Trophoblast cell (in vitro differentiated cells and primary cell): ENCODE measurements at regions not wholly inside any gene's neighbourhood (a gene's known extent, or its start where the extent isn't known, plus 50 kb on each side); places are given as distances from the start of the nearest gene placed in this dataset.
"Not testable (repeated sequence)": the region's sequence is repeated elsewhere in the genome, so short reads cannot be mapped to it uniquely, and the experiment has no call there.

Experiments used
- DNase-seq, 2 donors: peaks; one replicate each; pipeline ENCODE4 v3.0.0-alpha.2; 2016
- H2AFZ ChIP-seq: 2 replicates; pipeline ENCODE4 v1.6.1; 2013; ENCODE audit warnings: low read length, moderate library complexity, mild to moderate bottlenecking; ENCODE audit not compliant: insufficient read depth, poor library complexity
- H2AK5ac ChIP-seq: 2 replicates; pipeline ENCODE4 v1.6.1; 2013; ENCODE audit warnings: mild to moderate bottlenecking, low read length
- H2BK120ac ChIP-seq: 2 replicates; pipeline ENCODE4 v1.6.1; 2013; ENCODE audit warnings: low read length, mild to moderate bottlenecking, moderate library complexity; ENCODE audit not compliant: insufficient read depth, poor library complexity
- H2BK12ac ChIP-seq: 2 replicates; pipeline ENCODE4 v1.6.1; 2013; ENCODE audit warnings: mild to moderate bottlenecking, low read length, moderate library complexity
- H2BK5ac ChIP-seq: 2 replicates; pipeline ENCODE4 v1.6.1; 2013; ENCODE audit warnings: low read length, low read depth, moderate library complexity, mild to moderate bottlenecking; ENCODE audit not compliant: poor library complexity
- H3K14ac ChIP-seq: 2 replicates; pipeline ENCODE4 v1.6.1; 2013; ENCODE audit warnings: mild to moderate bottlenecking, low read length
- H3K18ac ChIP-seq: 2 replicates; pipeline ENCODE4 v1.6.1; 2013; ENCODE audit warnings: mild to moderate bottlenecking, low read length
- H3K23ac ChIP-seq: 2 replicates; pipeline ENCODE4 v1.6.1; 2013; ENCODE audit warnings: low read length
- H3K27ac ChIP-seq: 2 replicates; pipeline ENCODE4 v1.5.1; 2013; ENCODE audit warnings: low read depth, mild to moderate bottlenecking, inconsistent platforms, low read length, moderate library complexity
- H3K27me3 ChIP-seq: 2 replicates; pipeline ENCODE4 v1.6.1; 2013; ENCODE audit warnings: inconsistent platforms, mild to moderate bottlenecking, low read length, moderate library complexity; ENCODE audit not compliant: insufficient read depth
- H3K36me3 ChIP-seq, 2 experiments: 1 replicate in 1 of 2; 2 replicates in 1 of 2; pipeline ENCODE4 v1.6.1; 2013; ENCODE audit warnings: low read length in 2 of 2, mild to moderate bottlenecking in 2 of 2, moderate library complexity in 1 of 2; ENCODE audit not compliant: insufficient read depth in 2 of 2, control insufficient read depth in 1 of 2
- H3K4ac ChIP-seq: 2 replicates; pipeline ENCODE4 v1.6.1; 2013; ENCODE audit warnings: low read depth, mild to moderate bottlenecking, low read length, moderate library complexity
- H3K4me1 ChIP-seq, 2 experiments: 1 replicate in 1 of 2; 2 replicates in 1 of 2; pipeline ENCODE4 v1.6.1; 2013; ENCODE audit warnings: low read length in 2 of 2, mild to moderate bottlenecking in 2 of 2, moderate library complexity in 1 of 2; ENCODE audit not compliant: insufficient read depth in 2 of 2, control insufficient read depth in 1 of 2
- H3K4me2 ChIP-seq: 2 replicates; pipeline ENCODE4 v1.6.1; 2013; ENCODE audit warnings: inconsistent platforms, mild to moderate bottlenecking, low read length, moderate library complexity
- H3K4me3 ChIP-seq: 2 replicates; pipeline ENCODE4 v1.5.1; 2013; ENCODE audit warnings: mild to moderate bottlenecking, low read depth, low read length, inconsistent platforms
- H3K79me1 ChIP-seq: one replicate; pipeline ENCODE4 v1.6.1; 2013; ENCODE audit warnings: low read length
- H3K79me2 ChIP-seq: 2 replicates; pipeline ENCODE4 v1.6.1; 2013; ENCODE audit warnings: low read length, mild to moderate bottlenecking; ENCODE audit not compliant: control insufficient read depth, insufficient read depth, poor library complexity
- H3K9ac ChIP-seq: 2 replicates; pipeline ENCODE4 v1.6.1; 2013; ENCODE audit warnings: mild to moderate bottlenecking, low read length
- H3K9me3 ChIP-seq: 2 replicates; pipeline ENCODE4 v1.6.1; 2013; ENCODE audit warnings: low read depth, mild to moderate bottlenecking, control low read depth, inconsistent platforms, low read length; ENCODE audit not compliant: insufficient read depth
- H4K12ac ChIP-seq: 2 replicates; pipeline ENCODE4 v1.6.1; 2013; ENCODE audit warnings: low read depth, mild to moderate bottlenecking, low read length, moderate library complexity
- H4K8ac ChIP-seq: 2 replicates; pipeline ENCODE4 v1.6.1; 2013; ENCODE audit warnings: low read depth, mild to moderate bottlenecking, low read length, moderate library complexity
- H4K91ac ChIP-seq: one replicate; pipeline ENCODE4 v1.6.1; 2013; ENCODE audit warnings: low read depth, mild to moderate bottlenecking, low read length, moderate library complexity
- WGBS: extraction: QIAGEN DNeasy Blood & Tissue Kit; methylation state at CpG from one replicate; pipeline ENCODE4 v1.1.7; 2013; ENCODE audit warnings: missing lambda C conversion rate; ENCODE audit not compliant: insufficient read length, insufficient coverage; ENCODE audit errors: extremely low coverage; 5-methylcytosine and 5-hydroxymethylcytosine counted together

DNA sequence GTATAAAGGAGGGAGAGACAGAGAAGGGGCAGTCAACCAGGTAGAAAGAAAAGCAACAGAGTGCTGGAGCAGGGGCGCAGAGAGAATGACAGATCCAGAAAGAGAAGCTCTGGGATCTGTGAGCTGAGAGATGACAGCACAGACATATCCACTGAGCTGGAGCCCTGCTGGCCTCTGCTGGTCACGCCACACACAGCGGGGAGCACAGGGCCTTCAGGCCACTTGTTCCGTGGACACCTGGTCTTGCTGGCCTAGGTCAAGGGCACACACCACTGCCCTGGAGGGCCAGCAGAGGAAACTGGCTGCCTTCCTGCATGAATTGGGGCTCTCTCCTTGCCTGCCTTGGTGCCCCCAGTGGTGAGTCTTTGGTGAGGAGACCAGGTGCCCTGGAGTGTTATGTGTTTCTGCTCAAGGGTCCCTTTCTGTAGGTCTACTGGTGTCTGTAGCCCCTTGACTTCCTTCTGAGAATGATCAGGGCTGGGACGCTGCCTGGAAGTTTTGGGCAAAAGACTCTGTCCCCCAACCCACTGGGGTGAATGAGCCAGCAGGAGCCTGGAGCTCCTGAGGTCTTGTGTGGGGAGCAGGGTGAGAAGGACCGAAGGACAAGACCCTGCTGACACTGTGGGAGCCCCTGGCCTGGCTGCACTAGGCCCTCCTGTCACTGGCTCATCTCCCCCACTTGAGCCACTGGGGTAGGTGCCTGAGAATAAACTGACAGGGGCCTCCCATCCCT is 59.2 kb upstream of the ADAMTS2 start:
- Histone ChIP-seq H3K9ac (no peak overlapping the region), H3K14ac (no peak overlapping the region), H2AFZ (no peak overlapping the region), H3K18ac (no peak overlapping the region), H4K91ac (no peak overlapping the region), H3K9me3 (peaks cover 11% of the 10 kb centered on the region), H3K27ac (no peak overlapping the region), H3K4me3 (no peak overlapping the region), H3K79me2 (no peaks in the 10 kb centered on the region), H3K79me1 (no peaks in the 10 kb centered on the region), H4K8ac (no peak overlapping the region), H3K36me3 (no peaks in the 10 kb centered on the region), H3K27me3 (no peaks in the 10 kb centered on the region), H3K4me1 (peaks cover 3 to 10% of the 10 kb centered on the region in 2 experiments), H2BK5ac (no peak overlapping the region), H2AK5ac (no peak overlapping the region), H4K12ac (no peak overlapping the region), H2BK12ac (no peak overlapping the region), H3K23ac (no peak overlapping the region), H3K4ac (no peak overlapping the region), H2BK120ac (no peak overlapping the region), H3K4me2 (no peak overlapping the region)
- no CpG with 5 or more reads among the region's 6 CpGs for WGBS
- peak in 1 of 2 donors; percentile 13 for DNase-seq

DNA sequence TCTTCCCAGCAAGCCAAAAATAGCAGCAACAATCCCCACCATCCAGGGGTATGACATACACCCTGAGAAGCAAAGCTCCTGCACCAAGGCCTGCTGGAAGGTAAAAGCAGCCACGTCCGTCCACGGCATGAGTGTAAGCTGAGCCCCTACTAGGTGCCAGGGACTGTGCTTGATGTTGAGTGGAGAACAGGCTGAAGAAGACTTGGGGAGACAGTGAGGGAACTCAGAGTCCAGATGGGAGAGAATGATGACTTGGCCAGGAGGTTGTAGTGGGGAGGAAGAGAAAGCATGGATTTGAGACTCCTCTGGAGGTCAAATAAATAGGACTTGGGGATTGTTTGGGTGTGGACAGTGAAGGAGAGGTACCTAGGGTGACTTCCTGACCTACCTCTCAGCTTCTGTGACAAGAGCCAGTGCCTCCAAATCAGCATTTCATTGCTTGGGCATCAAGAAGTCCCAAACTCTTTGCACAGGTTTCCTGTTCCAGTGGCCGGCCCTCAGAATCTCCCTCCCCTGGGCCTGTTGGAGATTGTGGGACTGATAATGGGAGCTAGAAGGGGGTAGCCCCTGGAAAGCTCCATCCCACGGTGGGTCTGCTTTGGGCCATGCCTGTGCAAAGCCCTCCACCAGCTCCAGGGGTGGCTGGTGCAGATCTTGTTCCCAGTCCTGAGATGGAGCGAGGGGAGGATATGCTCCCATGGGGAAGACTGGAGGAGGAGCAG is 58.3 kb upstream of the ADAMTS2 start:
- Histone ChIP-seq H2AFZ (no peak overlapping the region), H3K9me3 (peaks cover 16% of the 10 kb centered on the region), H3K4ac (no peak overlapping the region), H3K23ac (no peak overlapping the region), H3K18ac (no peak overlapping the region), H3K36me3 (no peaks in the 10 kb centered on the region), H3K9ac (no peak overlapping the region), H4K8ac (no peak overlapping the region), H2BK5ac (no peak overlapping the region), H4K12ac (no peak overlapping the region), H3K4me1 (peaks cover 3 to 10% of the 10 kb centered on the region in 2 experiments), H3K27me3 (no peaks in the 10 kb centered on the region), H3K79me1 (no peaks in the 10 kb centered on the region), H3K79me2 (no peaks in the 10 kb centered on the region), H3K4me2 (no peak overlapping the region), H3K14ac (no peak overlapping the region), H3K27ac (no peak overlapping the region), H2BK12ac (no peak overlapping the region), H2BK120ac (no peak overlapping the region), H3K4me3 (no peak overlapping the region), H2AK5ac (no peak overlapping the region), H4K91ac (no peak overlapping the region)
- WGBS, result no CpG with 5 or more reads among the region's 6 CpGs
- DNase-seq, result no peak

DNA sequence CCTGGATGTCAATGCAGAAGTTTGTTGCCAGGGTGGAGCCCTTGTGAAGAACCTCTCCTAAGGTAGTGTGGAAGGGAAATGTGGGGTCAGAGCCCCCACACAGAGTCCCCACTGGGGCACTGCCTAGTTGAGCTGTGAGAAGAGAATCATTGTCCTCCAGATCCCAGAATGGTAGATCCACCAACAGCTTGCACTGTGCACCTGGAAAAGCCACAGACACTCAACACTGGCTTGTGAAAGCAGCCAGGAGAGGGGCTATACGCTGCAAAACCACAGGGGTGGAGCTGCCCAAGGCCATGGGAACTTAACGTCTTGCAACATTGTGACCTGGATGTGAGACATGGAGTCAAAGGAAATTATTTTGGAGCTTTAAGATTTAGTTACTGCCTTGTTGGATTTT is 55.2 kb upstream of the ADAMTS2 start:
- peaks cover 14% of the 10 kb centered on the region for H3K9me3 ChIP-seq
- H3K79me2 ChIP-seq, H3K4me3 ChIP-seq, H2BK12ac ChIP-seq, H2BK5ac ChIP-seq, H4K91ac ChIP-seq, H3K18ac ChIP-seq, H3K14ac ChIP-seq, DNase-seq, H3K9ac ChIP-seq, H3K4ac ChIP-seq, H3K36me3 ChIP-seq, H4K8ac ChIP-seq, H3K27me3 ChIP-seq, H3K27ac ChIP-seq, H3K4me2 ChIP-seq, H2AFZ ChIP-seq, H2AK5ac ChIP-seq, H2BK120ac ChIP-seq, H3K4me1 ChIP-seq, H4K12ac ChIP-seq, H3K79me1 ChIP-seq, H3K23ac ChIP-seq: not testable (repeated sequence)
- WGBS, result no CpG with 5 or more reads among the region's 2 CpGs

DNA sequence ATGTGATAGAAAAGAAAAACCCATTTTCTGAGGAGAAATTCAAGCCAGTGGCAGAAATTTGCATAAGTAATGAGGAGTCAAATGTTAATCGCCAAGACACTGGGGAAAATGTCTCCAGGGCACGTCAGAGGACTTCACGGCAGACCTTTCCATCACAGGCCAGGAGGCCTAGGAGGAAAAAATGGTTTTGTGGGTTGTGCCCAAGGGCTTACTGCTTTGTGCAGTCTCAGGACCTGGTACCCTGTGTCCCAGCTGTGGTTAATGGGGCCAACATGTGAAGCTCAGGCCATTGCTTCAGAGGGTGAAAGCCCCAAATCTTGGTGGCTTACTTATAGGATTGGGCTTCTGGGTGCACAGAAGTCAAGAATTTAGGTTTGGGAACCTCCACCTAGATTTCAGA is 54.8 kb upstream of the ADAMTS2 start:
- WGBS, result no CpG with 5 or more reads among the region's 3 CpGs
- no peak overlapping the region for H4K8ac ChIP-seq
- H3K4me1 ChIP-seq, result no peaks in the 10 kb centered on the region
- H3K27ac ChIP-seq, result no peak overlapping the region
- no peaks in the 10 kb centered on the region for H3K36me3 ChIP-seq
- H3K27me3 ChIP-seq, result no peaks in the 10 kb centered on the region
- H3K4me3 ChIP-seq, result no peak overlapping the region
- no peak overlapping the region for H3K9ac ChIP-seq
- no peak overlapping the region for H4K12ac ChIP-seq
- H3K9me3 ChIP-seq, result peaks cover 14% of the 10 kb centered on the region
- H4K91ac ChIP-seq, result no peak overlapping the region
- DNase-seq, result no peak
- H3K79me1 ChIP-seq, result no peaks in the 10 kb centered on the region
- H3K23ac ChIP-seq, result no peak overlapping the region
- H3K79me2 ChIP-seq, result no peaks in the 10 kb centered on the region
- H3K18ac ChIP-seq, result no peak overlapping the region
- no peak overlapping the region for H2BK5ac ChIP-seq
- no peak overlapping the region for H3K4me2 ChIP-seq
- H2AK5ac ChIP-seq, result no peak overlapping the region
- H2BK12ac ChIP-seq, result no peak overlapping the region
- H3K4ac ChIP-seq, result no peak overlapping the region
- no peak overlapping the region for H2AFZ ChIP-seq
- H3K14ac ChIP-seq, result no peak overlapping the region
- H2BK120ac ChIP-seq, result no peak overlapping the region
